ENCODE measurements at regions not wholly inside any gene's neighbourhood (a gene's known extent, or its start where the extent isn't known, plus 50 kb on each side); places are given as distances from the start of the nearest gene placed in this dataset.

DNA sequence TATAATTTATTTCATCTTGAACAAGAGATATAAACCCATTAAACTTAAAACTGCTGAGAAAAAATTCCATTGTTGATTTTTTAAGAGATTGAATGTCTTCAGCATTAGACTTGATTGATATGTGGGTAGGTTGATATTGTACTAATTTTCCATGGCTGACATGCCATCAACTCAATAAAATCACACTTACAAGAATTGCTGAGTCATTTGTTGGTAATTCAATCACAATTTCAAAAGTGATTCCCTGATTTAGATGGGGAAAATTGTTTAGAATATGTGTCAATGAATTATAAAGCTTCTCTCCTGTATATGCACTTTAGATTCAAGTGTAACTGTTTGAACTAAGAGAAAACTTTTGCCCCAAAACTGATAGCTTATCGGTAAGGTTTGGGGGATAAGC is 223.5 kb upstream of the NCAM2 start:
- Histone ChIP-seq H3K36me3 (ENCODE audit: control insufficient read depth in 2 of 2, extremely low read depth in 1 of 2, insufficient read depth in 2 of 2, low read length in 2 of 2) (no peaks in the 10 kb centered on the region), H3K27me3 (ENCODE audit: control insufficient read depth in 2 of 2, insufficient read depth in 2 of 2, low read length in 2 of 2) (no peaks in the 10 kb centered on the region), H2AFZ (ENCODE audit: low read depth, low read length) (no peak overlapping the region), H4K20me1 (replicated peaks; ENCODE audit: control insufficient read depth, extremely low read depth, insufficient read depth, low read length) (no peaks in the 10 kb centered on the region), H3K9me3 (replicated peaks; ENCODE audit: control insufficient read depth, insufficient read depth, low read length) (no peaks in the 10 kb centered on the region), H3K4me2 (ENCODE audit: insufficient read depth, low read length) (no peak overlapping the region), H3K4me1 (ENCODE audit: control insufficient read depth, extremely low read depth, insufficient read depth, low read length) (no peaks in the 10 kb centered on the region), H3K79me2 (ENCODE audit: control insufficient read depth, insufficient read depth, low read length) (no peaks in the 10 kb centered on the region), H3K27ac (ENCODE audit: insufficient read depth, low read depth, low read length) (no peak overlapping the region), H3K4me3 (replicated peaks in 1 of 3; ENCODE audit: insufficient read depth in 1 of 3, low read depth in 1 of 3, low read length in 3 of 3) (no peak overlapping the region), H3K9ac (replicated peaks; ENCODE audit: extremely low read depth, insufficient read depth, low read length) (no peak overlapping the region), H3K9me1 (replicated peaks; ENCODE audit: control insufficient read depth, extremely low read depth, insufficient read depth, low read length) (no peaks in the 10 kb centered on the region)
- BruUV-seq (replicated peaks) = no TSS peak
- FAIRE-seq (no peak), DNase-seq (ENCODE audit: low read depth, low spot score) (no peak)
- POLR2A ChIA-PET = no interaction called here
- CTCF ChIA-PET = interaction anchor here (1.4 kb wide), 1 partner anchor 16 kb away, joined by 3 read pairs; no protein-coding TSS in a partner anchor
- intact Hi-C loops (cut with micrococcal nuclease) = no loop called here
- dilution Hi-C loops (cut with MboI; ENCODE audit: extremely low pct_ligation_motif_present, low sequenced_read_pairs) = no loop called here
- TF ChIP-seq JUN (IDR thresholded peaks at IDR 0.05; ENCODE audit: borderline replicate concordance, insufficient read depth, insufficient read length, low read depth) = no peak
- no peak for TF ChIP-seq POLR2A (IDR thresholded peaks at IDR 0.05; ENCODE audit: low read depth, low read length)
- no peak for TF ChIP-seq EZH2 (IDR thresholded peaks at IDR 0.05; ENCODE audit: borderline replicate concordance, low read depth, low read length, severe bottlenecking)
- no peak for TF ChIP-seq MAX (IDR thresholded peaks at IDR 0.05; ENCODE audit: insufficient read depth, insufficient read length)
- no peak for TF ChIP-seq POLR2AphosphoS5 (IDR thresholded peaks at IDR 0.05; ENCODE audit: insufficient read depth, low read depth, low read length)
- TF ChIP-seq GATA2 (IDR thresholded peaks at IDR 0.05; ENCODE audit: insufficient read depth, insufficient read length, low read depth, low read length) = no peak
- no peak for TF ChIP-seq FOS (IDR thresholded peaks at IDR 0.05; ENCODE audit: borderline replicate concordance, insufficient read depth, low read length)
- no peak for TF ChIP-seq CTCF (IDR thresholded peaks at IDR 0.05; ENCODE audit: extremely low read depth in 1 of 2, insufficient read depth in 1 of 2, low read depth in 1 of 2, low read length in 2 of 2)
- TF ChIP-seq MYC (IDR thresholded peaks at IDR 0.05; ENCODE audit: low read depth, low read length) = no peak

All from endothelial cell of umbilical vein (primary cell).